ENCODE measurements at regions not wholly inside any gene's neighbourhood (a gene's known extent, or its start where the extent isn't known, plus 50 kb on each side); places are given as distances from the start of the nearest gene placed in this dataset.

DNA sequence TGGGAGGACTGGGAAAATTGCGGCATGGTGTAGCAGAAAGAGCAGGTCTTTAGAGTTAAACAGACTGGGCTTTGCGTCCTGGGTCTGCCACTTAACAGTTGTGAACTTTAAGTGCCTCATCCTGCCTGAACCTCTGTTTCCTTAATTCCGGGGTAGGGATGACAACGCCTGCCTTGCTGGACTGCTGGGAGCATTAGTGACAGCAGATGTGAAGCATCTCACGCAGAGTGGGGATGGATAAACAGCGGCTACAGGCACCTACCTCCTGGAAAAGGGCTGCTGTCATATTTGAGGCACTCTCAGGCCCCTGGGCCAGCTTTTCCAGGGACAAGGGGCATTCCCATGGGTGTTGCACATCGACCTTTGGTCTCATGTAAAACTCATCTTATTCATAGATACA lies 572.2 kb downstream of the TBC1D22A start:
- no peak overlapping the region for H2AFZ ChIP-seq (ENCODE audit: low read length)
- H3K27me3 ChIP-seq (ENCODE audit: control insufficient read depth in 1 of 2, insufficient read depth in 2 of 2, low read length in 2 of 2): peaks cover 3 to 28% of the 10 kb centered on the region in 2 experiments; a peak in 4 of 5 replicates
- no peaks in the 10 kb centered on the region for H3K4me1 ChIP-seq (ENCODE audit: insufficient read depth, low read length)
- ChIA-PET CTCF (ENCODE audit: low intra/inter-chr PET ratio, low total read pairs) (no interaction called here), POLR2A (no interaction called here)
- DNase-seq (ENCODE audit: low spot score) (no peak), FAIRE-seq (no peak), ATAC-seq (no peak)
- BruUV-seq (replicated peaks): no TSS peak
- TF ChIP-seq DR1 (CRISPR knock-in tag; IDR thresholded peaks at IDR 0.05): no peak
- no peak for TF ChIP-seq MTF2 (CRISPR knock-in tag; IDR thresholded peaks at IDR 0.05; ENCODE audit: borderline replicate concordance)
- no peak for TF ChIP-seq ZNF446 (CRISPR knock-in tag; IDR thresholded peaks at IDR 0.05)
- TF ChIP-seq KLF11 (CRISPR knock-in tag; IDR thresholded peaks at IDR 0.05): no peak
- TF ChIP-seq, protein P1, sequence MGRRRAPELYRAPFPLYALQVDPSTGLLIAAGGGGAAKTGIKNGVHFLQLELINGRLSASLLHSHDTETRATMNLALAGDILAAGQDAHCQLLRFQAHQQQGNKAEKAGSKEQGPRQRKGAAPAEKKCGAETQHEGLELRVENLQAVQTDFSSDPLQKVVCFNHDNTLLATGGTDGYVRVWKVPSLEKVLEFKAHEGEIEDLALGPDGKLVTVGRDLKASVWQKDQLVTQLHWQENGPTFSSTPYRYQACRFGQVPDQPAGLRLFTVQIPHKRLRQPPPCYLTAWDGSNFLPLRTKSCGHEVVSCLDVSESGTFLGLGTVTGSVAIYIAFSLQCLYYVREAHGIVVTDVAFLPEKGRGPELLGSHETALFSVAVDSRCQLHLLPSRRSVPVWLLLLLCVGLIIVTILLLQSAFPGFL (CRISPR knock-in tag; IDR thresholded peaks at IDR 0.05): no peak
- no peak for TF ChIP-seq SATB2 (CRISPR knock-in tag; IDR thresholded peaks at IDR 0.05)
- TF ChIP-seq ZNF354B (CRISPR knock-in tag; IDR thresholded peaks at IDR 0.05): no peak
- no peak for TF ChIP-seq ZNF274 (CRISPR knock-in tag; IDR thresholded peaks at IDR 0.05)
- TF ChIP-seq, protein P2, sequence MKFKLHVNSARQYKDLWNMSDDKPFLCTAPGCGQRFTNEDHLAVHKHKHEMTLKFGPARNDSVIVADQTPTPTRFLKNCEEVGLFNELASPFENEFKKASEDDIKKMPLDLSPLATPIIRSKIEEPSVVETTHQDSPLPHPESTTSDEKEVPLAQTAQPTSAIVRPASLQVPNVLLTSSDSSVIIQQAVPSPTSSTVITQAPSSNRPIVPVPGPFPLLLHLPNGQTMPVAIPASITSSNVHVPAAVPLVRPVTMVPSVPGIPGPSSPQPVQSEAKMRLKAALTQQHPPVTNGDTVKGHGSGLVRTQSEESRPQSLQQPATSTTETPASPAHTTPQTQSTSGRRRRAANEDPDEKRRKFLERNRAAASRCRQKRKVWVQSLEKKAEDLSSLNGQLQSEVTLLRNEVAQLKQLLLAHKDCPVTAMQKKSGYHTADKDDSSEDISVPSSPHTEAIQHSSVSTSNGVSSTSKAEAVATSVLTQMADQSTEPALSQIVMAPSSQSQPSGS (CRISPR knock-in tag; IDR thresholded peaks at IDR 0.05): no peak
- TF ChIP-seq, protein P3, sequence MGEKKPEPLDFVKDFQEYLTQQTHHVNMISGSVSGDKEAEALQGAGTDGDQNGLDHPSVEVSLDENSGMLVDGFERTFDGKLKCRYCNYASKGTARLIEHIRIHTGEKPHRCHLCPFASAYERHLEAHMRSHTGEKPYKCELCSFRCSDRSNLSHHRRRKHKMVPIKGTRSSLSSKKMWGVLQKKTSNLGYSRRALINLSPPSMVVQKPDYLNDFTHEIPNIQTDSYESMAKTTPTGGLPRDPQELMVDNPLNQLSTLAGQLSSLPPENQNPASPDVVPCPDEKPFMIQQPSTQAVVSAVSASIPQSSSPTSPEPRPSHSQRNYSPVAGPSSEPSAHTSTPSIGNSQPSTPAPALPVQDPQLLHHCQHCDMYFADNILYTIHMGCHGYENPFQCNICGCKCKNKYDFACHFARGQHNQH (CRISPR knock-in tag; IDR thresholded peaks at IDR 0.05): no peak
- TF ChIP-seq ZNF570 (CRISPR knock-in tag; IDR thresholded peaks at IDR 0.05; ENCODE audit: borderline replicate concordance): no peak
- no peak for TF ChIP-seq ZNF33B (CRISPR knock-in tag; IDR thresholded peaks at IDR 0.05)
- no peak for TF ChIP-seq DPF2 (CRISPR knock-in tag; IDR thresholded peaks at IDR 0.05; ENCODE audit: borderline replicate concordance, low read depth)
- TF ChIP-seq RELA (CRISPR knock-in tag; IDR thresholded peaks at IDR 0.05): no peak
- TF ChIP-seq ZNF614 (CRISPR knock-in tag; IDR thresholded peaks at IDR 0.05; ENCODE audit: borderline replicate concordance): no peak
- TF ChIP-seq ZNF644 (CRISPR knock-in tag; IDR thresholded peaks at IDR 0.05; ENCODE audit: low read depth): no peak
- no peaks in the 10 kb centered on the region for H3K36me3 ChIP-seq (replicated peaks in 1 of 2; ENCODE audit: control insufficient read depth in 1 of 2, insufficient read depth in 2 of 2, low read length in 2 of 2)
- intact Hi-C loops (cut with micrococcal nuclease; ENCODE audit: unreplicated experiment): no loop called here
- H3K27ac ChIP-seq (ENCODE audit: extremely low read length, insufficient read depth, low read length): no peak overlapping the region
- H3K9ac ChIP-seq (ENCODE audit: insufficient read depth, low read depth, low read length): no peak overlapping the region
- no peaks in the 10 kb centered on the region for H3K79me2 ChIP-seq (ENCODE audit: insufficient read depth, low read length)
- H3K4me2 ChIP-seq (ENCODE audit: low read depth, low read length): no peak overlapping the region
- H4K20me1 ChIP-seq (ENCODE audit: insufficient read depth, low read length): no peaks in the 10 kb centered on the region
- in situ Hi-C loops (cut with HindIII; ENCODE audit: extremely low pct_ligation_motif_present, low pct_unique_long_range_greater_than_20kb): no loop called here
- H3K9me3 ChIP-seq (ENCODE audit: low read length): no peaks in the 10 kb centered on the region
- no peak overlapping the region for H3K4me3 ChIP-seq (replicated peaks in 1 of 3; ENCODE audit: insufficient read depth in 1 of 3, low read depth in 2 of 3, low read length in 3 of 3)
- WGBS (ENCODE audit: low lambda C conversion rate): 0% methylated on average over 2 of the region's 7 CpGs

All from HepG2 (cell line).